ENCODE measurements at regions not wholly inside any gene's neighbourhood (a gene's known extent, or its start where the extent isn't known, plus 50 kb on each side); places are given as distances from the start of the nearest gene placed in this dataset.
A peak's percentile ranks its signal among the peaks of the same experiment; 100 is the strongest.

DNA sequence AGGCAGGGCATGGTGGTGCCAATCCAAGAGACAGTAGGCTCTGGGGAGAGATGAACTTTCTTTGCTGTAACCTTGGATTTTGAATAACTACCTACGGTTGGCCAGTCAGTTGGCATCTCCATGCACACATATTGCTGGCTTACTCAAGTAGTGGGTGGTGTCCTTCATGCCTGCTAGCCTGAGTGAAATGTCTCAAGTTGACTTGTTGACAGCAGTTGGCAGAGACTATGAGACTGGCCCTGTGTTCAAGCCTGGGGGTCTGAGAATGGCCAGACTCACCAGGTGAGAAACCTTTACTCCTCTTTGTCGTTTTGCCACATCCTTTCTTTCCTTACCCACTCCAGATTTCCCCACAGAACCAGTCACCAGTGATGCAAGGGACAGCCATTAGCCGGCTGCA, 173.3 kb downstream of the MID1IP1 start:
- no peak overlapping the region for H3K4me3 ChIP-seq
- 69 to 73% methylated on average over 3 of the region's 3 CpGs for WGBS, 2 experiments (ENCODE audit: low coverage in 1 of 2, low lambda C conversion rate in 2 of 2, missing lambda C conversion rate in 2 of 2)
- H3F3A ChIP-seq (ENCODE audit: insufficient read depth), result no peaks in the 10 kb centered on the region
- no peak overlapping the region for H3K27ac ChIP-seq
- no peaks in the 10 kb centered on the region for H4K20me1 ChIP-seq (ENCODE audit: insufficient read depth)
- no peaks in the 10 kb centered on the region for H3K9me2 ChIP-seq (ENCODE audit: insufficient read depth)
- no peak overlapping the region for H2AFZ ChIP-seq
- in situ Hi-C loops (cut with MboI), result no loop called here
- no peaks in the 10 kb centered on the region for H3K36me3 ChIP-seq (ENCODE audit: low read depth)
- H3K9ac ChIP-seq, result no peak overlapping the region
- no peaks in the 10 kb centered on the region for H3K79me2 ChIP-seq (ENCODE audit: insufficient read depth)
- H3K4me1 ChIP-seq (ENCODE audit: insufficient read depth), result no peaks in the 10 kb centered on the region
- no peak for DNase-seq
- no peak overlapping the region for H3K4me2 ChIP-seq (ENCODE audit: unreplicated experiment)
- H3K27me3 ChIP-seq (replicated peaks; ENCODE audit: insufficient read depth), result no peaks in the 10 kb centered on the region
- TF ChIP-seq EZH2 (IDR thresholded peaks at IDR 0.05; ENCODE audit: insufficient read depth, poor library complexity, severe bottlenecking) (no peak), EZH2phosphoT487 (IDR thresholded peaks at IDR 0.05; ENCODE audit: insufficient read depth, low read depth) (no peak)
- H3K9me3 ChIP-seq (ENCODE audit: low read depth), result no peaks in the 10 kb centered on the region

- Histone ChIP-seq H3K36me3 (ENCODE audit: low read depth) (no peaks in the 10 kb centered on the region), H3K9ac (no peak overlapping the region), H2AFZ (no peak overlapping the region), H3K27me3 (replicated peaks; ENCODE audit: insufficient read depth) (no peaks in the 10 kb centered on the region), H3K9me3 (ENCODE audit: low read depth) (no peaks in the 10 kb centered on the region), H3F3A (ENCODE audit: insufficient read depth) (no peaks in the 10 kb centered on the region), H3K27ac (no peak overlapping the region), H3K4me3 (no peak overlapping the region), H3K4me2 (ENCODE audit: unreplicated experiment) (no peak overlapping the region), H3K9me2 (ENCODE audit: insufficient read depth) (no peaks in the 10 kb centered on the region), H3K79me2 (ENCODE audit: insufficient read depth) (no peaks in the 10 kb centered on the region), H3K4me1 (ENCODE audit: insufficient read depth) (no peaks in the 10 kb centered on the region), H4K20me1 (ENCODE audit: insufficient read depth) (no peaks in the 10 kb centered on the region)
- in situ Hi-C loops (cut with MboI), result loop anchor here (25.0 kb wide), 1 partner anchor 213 kb away; no protein-coding TSS in a partner anchor
- no peak for TF ChIP-seq EZH2phosphoT487 (IDR thresholded peaks at IDR 0.05; ENCODE audit: insufficient read depth, low read depth)
- no peak for TF ChIP-seq EZH2 (IDR thresholded peaks at IDR 0.05; ENCODE audit: insufficient read depth, poor library complexity, severe bottlenecking)
- no peak for DNase-seq
Observed at GRCh38 chrX:38975368-38975942, 174.2 kb downstream of the MID1IP1 start.

DNA sequence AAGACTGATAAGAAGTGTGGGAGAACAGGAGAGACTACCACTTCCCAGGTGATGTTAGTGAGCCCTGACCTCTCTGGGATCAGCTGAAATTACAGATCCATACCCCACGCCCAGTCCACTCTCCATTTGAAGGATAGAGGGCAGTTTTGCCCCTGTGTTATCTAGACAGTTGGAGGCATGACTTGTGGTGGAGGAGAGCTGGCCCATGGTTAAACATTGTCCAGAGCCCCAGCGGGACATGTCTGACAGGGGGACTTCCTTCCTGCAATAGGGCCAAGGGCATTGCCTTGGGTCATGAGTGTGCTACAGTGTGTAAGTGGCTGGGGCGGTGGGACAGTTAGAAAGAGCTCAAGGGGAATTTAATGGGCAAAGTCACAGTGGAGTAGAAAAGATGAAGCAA, 181.1 kb downstream of the MID1IP1 start:
- H3K9ac ChIP-seq, result no peak overlapping the region
- in situ Hi-C loops (cut with MboI), result loop anchor here (25.0 kb wide), 1 partner anchor 220 kb away; no protein-coding TSS in a partner anchor
- WGBS, 2 experiments (ENCODE audit: low coverage in 1 of 2, low lambda C conversion rate in 2 of 2, missing lambda C conversion rate in 2 of 2), result 98 to 100% methylated on average over 3 of the region's 3 CpGs
- no peaks in the 10 kb centered on the region for H3K27me3 ChIP-seq (replicated peaks; ENCODE audit: insufficient read depth)
- H3K4me1 ChIP-seq (ENCODE audit: insufficient read depth), result no peaks in the 10 kb centered on the region
- DNase-seq, result no peak
- TF ChIP-seq EZH2 (IDR thresholded peaks at IDR 0.05; ENCODE audit: insufficient read depth, poor library complexity, severe bottlenecking) (no peak), EZH2phosphoT487 (IDR thresholded peaks at IDR 0.05; ENCODE audit: insufficient read depth, low read depth) (no peak)
- no peak overlapping the region for H3K4me3 ChIP-seq
- no peak overlapping the region for H2AFZ ChIP-seq
- H3K4me2 ChIP-seq (ENCODE audit: unreplicated experiment), result no peak overlapping the region
- no peaks in the 10 kb centered on the region for H3K9me2 ChIP-seq (ENCODE audit: insufficient read depth)
- no peaks in the 10 kb centered on the region for H3K79me2 ChIP-seq (ENCODE audit: insufficient read depth)
- no peak overlapping the region for H3K27ac ChIP-seq
- no peaks in the 10 kb centered on the region for H4K20me1 ChIP-seq (ENCODE audit: insufficient read depth)
- H3K36me3 ChIP-seq (ENCODE audit: low read depth), result no peaks in the 10 kb centered on the region
- no peaks in the 10 kb centered on the region for H3K9me3 ChIP-seq (ENCODE audit: low read depth)
- no peaks in the 10 kb centered on the region for H3F3A ChIP-seq (ENCODE audit: insufficient read depth)

- no peaks in the 10 kb centered on the region for H3K27me3 ChIP-seq (replicated peaks; ENCODE audit: insufficient read depth)
- H3K4me3 ChIP-seq, result no peak overlapping the region
- DNase-seq, result no peak
- no peak overlapping the region for H3K9ac ChIP-seq
- in situ Hi-C loops (cut with MboI), result loop anchor here (25.0 kb wide), 1 partner anchor 221 kb away; no protein-coding TSS in a partner anchor
- H3F3A ChIP-seq (ENCODE audit: insufficient read depth), result no peaks in the 10 kb centered on the region
- H3K9me3 ChIP-seq (ENCODE audit: low read depth), result no peaks in the 10 kb centered on the region
- H3K4me2 ChIP-seq (ENCODE audit: unreplicated experiment), result no peak overlapping the region
- H4K20me1 ChIP-seq (ENCODE audit: insufficient read depth), result no peaks in the 10 kb centered on the region
- H2AFZ ChIP-seq, result no peak overlapping the region
- no peaks in the 10 kb centered on the region for H3K4me1 ChIP-seq (ENCODE audit: insufficient read depth)
- H3K79me2 ChIP-seq (ENCODE audit: insufficient read depth), result no peaks in the 10 kb centered on the region
- H3K36me3 ChIP-seq (ENCODE audit: low read depth), result no peaks in the 10 kb centered on the region
- H3K9me2 ChIP-seq (ENCODE audit: insufficient read depth), result no peaks in the 10 kb centered on the region
- 44 to 53% methylated on average over 3 of the region's 3 CpGs for WGBS, 2 experiments (ENCODE audit: low coverage in 1 of 2, low lambda C conversion rate in 2 of 2, missing lambda C conversion rate in 2 of 2)
- no peak overlapping the region for H3K27ac ChIP-seq
- TF ChIP-seq EZH2phosphoT487 (IDR thresholded peaks at IDR 0.05; ENCODE audit: insufficient read depth, low read depth) (no peak), EZH2 (IDR thresholded peaks at IDR 0.05; ENCODE audit: insufficient read depth, poor library complexity, severe bottlenecking) (no peak)
Observed at GRCh38 chrX:38982843-38983242, 181.6 kb downstream of the MID1IP1 start.

DNA sequence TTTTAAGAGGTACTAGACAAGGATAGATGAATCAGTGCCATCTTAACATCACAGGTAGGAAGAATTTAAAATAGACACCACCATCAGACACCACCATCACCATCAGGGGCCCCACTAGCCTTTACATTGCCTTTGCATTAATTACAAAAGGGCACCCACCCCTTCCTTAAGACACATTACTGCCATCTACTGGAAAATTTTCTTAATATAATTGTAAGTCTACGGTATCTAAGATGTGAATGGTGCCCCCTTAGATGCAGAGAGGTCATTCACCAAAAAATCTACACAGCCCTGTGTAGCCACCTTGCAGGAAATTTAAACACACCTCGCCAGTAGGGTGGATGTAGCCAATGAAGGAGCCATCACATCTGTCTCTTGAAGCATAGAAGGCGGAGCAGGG, 184.1 kb downstream of the MID1IP1 start:
- Histone ChIP-seq H3K27ac (no peak overlapping the region), H2AFZ (no peak overlapping the region), H3K9ac (no peak overlapping the region), H3F3A (ENCODE audit: insufficient read depth) (no peaks in the 10 kb centered on the region), H3K27me3 (replicated peaks; ENCODE audit: insufficient read depth) (no peaks in the 10 kb centered on the region), H3K36me3 (ENCODE audit: low read depth) (no peaks in the 10 kb centered on the region), H3K4me2 (ENCODE audit: unreplicated experiment) (no peak overlapping the region), H3K4me3 (no peak overlapping the region), H3K4me1 (ENCODE audit: insufficient read depth) (no peaks in the 10 kb centered on the region), H3K79me2 (ENCODE audit: insufficient read depth) (no peaks in the 10 kb centered on the region), H4K20me1 (ENCODE audit: insufficient read depth) (no peaks in the 10 kb centered on the region), H3K9me2 (ENCODE audit: insufficient read depth) (no peaks in the 10 kb centered on the region), H3K9me3 (ENCODE audit: low read depth) (no peaks in the 10 kb centered on the region)
- WGBS, 2 experiments (ENCODE audit: low coverage in 1 of 2, low lambda C conversion rate in 2 of 2, missing lambda C conversion rate in 2 of 2), result 62 to 64% methylated on average over 3 of the region's 3 CpGs
- DNase-seq, result peak; percentile 41
- TF ChIP-seq EZH2phosphoT487 (IDR thresholded peaks at IDR 0.05; ENCODE audit: insufficient read depth, low read depth), result no peak
- no peak for TF ChIP-seq EZH2 (IDR thresholded peaks at IDR 0.05; ENCODE audit: insufficient read depth, poor library complexity, severe bottlenecking)
- in situ Hi-C loops (cut with MboI), result loop anchor here (25.0 kb wide), 1 partner anchor 223 kb away; no protein-coding TSS in a partner anchor
